ENCODE measurements at regions not wholly inside any gene's neighbourhood (a gene's known extent, or its start where the extent isn't known, plus 50 kb on each side); places are given as distances from the start of the nearest gene placed in this dataset.

GRCh38 chr5:61596265-61596664 lies 264.2 kb downstream of the ZSWIM6 start:
- ATAC-seq: no peak

DNA sequence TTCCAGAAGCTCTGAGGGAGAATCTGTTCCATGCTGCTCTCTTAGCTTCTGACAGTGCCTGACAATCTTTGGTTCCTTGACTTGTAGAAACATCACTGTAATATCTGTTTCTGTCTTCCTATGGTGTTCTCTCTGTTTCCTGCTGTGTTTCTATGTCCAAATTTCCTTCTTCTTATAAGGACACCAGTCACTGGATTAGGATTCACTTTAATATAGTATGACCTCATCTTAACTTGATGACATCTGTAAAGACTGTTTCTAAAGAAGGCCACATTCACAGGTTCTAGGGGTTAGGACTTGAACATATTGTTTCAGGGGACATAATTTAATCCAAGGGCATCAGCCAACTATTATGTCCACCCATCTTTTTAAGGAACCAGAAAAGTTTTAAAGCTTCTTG lies 265.6 kb downstream of the ZSWIM6 start:
- ATAC-seq: no peak

- ATAC-seq: no peak
Observed at GRCh38 chr5:61598126-61598525, 266.1 kb downstream of the ZSWIM6 start.

GRCh38 chr5:61599370-61600122 lies 267.5 kb downstream of the ZSWIM6 start:
- no peak for ATAC-seq

GRCh38 chr5:61600123-61600444 lies 268.0 kb downstream of the ZSWIM6 start:
- ATAC-seq: no peak

GRCh38 chr5:61600945-61601511 lies 269.0 kb downstream of the ZSWIM6 start:
- no peak for ATAC-seq

DNA sequence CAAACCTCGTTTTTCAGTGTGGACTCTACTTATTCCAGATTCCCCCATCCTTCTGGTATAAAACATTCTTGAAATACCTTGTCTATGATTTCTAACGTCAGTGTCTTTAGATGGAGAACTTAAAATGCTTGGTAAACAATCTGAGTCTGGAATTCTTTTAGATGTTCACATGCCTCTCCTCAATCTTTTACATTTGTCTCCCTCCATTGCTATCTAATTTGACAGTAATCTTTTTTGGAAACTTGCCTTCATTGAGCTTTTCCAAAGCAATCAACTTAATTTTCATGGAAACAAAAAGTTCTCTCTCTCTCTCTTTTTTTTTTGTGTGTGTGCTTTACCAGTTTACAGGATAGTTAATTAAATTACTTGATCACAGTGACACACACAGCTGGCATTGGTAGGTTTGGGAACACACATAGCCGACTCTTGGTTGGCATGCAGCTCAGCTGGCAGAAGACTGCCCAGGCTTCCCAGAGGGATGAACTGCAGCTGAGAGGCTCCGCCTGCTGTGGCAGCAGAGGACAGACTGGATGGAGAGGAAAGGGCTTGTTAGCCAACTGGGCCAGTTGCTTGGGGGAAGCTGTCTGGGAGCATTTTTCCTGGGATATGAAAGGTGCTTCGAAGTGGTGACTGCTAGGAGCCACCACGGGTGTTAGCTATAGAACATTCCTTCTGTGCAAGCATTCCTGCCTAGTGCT lies 271.3 kb downstream of the ZSWIM6 start:
- no peak for ATAC-seq

GRCh38 chr5:61604076-61605025 lies 272.3 kb downstream of the ZSWIM6 start:
- peak; percentile 14 for ATAC-seq

DNA sequence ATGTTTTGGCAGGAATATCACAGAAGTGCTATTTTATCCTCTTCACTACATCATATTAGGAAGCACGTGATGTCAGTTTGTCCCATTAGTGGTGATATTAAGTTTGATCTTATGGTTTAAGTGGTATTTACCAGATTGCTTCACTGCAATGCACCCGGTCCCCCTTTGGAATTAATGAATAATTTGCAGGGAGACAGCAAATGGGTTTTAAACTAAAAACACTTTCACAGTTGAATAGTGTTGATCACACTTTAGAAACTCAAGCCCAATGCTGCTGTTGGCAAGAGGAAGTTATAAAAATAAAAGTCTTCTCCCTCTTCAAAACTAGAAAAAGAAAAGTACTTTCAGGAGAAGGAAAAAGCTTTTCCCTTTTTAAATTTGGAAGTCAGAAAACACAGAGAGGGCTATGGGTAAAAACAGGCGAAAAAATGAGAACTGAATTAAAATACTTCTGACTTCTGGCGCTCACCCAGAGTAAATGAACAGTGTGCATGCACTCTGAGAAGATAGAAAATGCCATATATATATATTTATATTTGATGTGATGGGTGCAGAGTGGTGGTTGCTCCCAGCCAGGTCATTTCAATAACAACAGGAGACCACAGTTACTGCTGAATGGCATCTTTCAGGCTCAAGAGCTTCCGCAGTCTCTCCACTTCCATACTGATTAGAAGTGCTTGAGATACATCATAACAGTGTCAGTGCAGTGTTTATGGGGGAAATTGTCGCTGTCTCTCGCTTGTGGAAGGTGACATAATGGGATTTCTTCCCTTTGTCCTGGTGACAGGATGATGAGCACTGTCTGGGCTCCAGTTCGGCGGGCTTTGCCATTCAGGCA lies 278.0 kb downstream of the ZSWIM6 start:
- ATAC-seq: no peak

DNA sequence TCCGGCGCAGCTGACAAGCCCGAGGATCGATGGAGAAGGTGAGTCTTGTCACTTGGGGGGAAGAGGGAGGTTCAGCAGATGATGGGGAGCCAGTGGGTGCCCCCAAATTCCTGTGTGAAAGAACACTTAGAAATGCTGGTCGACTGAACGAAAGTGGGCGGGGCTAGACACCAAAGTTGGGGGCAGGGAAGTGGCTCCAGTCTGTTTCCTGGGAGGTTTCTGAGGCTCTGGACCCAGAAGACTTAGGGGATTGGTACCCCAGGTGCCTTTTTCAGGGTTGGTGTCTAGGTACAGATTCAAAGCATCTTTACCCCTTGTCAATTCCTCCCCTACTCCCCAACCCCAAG lies 278.6 kb downstream of the ZSWIM6 start:
- no peak for ATAC-seq

DNA sequence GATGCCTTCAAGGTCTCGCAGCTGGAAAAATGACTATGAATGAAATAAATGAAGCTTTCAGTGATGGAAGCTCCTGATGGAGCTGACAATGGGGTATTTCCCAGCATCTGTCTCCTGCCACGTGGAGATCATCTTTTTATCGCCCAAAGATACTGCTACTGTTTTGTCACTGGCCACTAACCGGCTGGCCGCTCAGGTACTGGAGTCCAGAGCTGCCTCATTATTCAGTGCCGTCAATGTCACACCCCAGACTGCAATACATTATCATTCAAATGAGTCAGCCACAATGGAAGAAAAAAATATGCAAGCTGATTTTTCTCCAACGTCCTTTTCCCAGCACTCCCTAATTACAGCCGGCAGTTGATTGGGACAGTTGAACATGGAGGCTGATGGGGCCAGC lies 280.4 kb downstream of the ZSWIM6 start:
- no peak for ATAC-seq

DNA sequence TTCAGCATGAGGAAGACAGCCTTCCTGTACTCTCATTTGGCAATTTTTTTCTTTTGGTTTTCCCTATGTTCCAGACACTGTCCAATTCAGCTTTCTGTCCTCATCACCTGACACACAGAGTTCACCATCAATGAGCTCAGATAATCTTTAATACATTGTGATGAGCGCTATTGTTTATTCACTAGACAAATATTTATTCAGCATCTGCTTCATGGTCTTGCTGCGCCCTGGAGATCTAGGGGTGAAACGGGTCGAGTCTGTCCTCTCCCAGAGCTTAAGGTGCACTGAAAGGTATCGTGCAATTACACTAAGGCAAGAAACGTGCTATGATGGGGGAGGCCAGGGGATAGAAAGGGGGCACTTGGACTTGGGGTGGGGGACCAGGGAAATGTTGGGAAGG lies 281.6 kb downstream of the ZSWIM6 start:
- no peak for ATAC-seq

DNA sequence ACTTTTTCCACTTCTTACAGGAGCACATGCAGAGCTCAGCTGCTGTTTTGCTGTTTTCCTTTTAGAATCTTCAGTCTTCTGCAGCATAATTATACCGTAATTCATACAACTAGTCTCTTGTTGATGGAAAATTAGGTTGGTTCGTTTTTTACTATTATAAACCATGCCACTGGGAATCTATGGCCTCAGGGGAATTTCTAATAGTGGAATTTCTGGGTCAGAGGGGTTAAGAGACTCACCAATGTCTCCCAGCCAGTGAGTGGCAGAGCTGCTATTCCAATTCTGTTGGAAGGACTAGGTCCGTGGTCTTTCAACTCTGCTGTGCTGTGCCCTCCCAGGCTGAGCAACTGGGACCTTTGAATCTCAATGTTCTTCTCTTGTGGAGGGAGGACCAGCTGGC lies 282.5 kb downstream of the ZSWIM6 start:
- ATAC-seq: no peak

GRCh38 chr5:61617039-61617438 lies 285.0 kb downstream of the ZSWIM6 start:
- no peak for ATAC-seq

- peak; percentile 62 for ATAC-seq
Observed at GRCh38 chr5:61617995-61618525, 286.0 kb downstream of the ZSWIM6 start.

DNA sequence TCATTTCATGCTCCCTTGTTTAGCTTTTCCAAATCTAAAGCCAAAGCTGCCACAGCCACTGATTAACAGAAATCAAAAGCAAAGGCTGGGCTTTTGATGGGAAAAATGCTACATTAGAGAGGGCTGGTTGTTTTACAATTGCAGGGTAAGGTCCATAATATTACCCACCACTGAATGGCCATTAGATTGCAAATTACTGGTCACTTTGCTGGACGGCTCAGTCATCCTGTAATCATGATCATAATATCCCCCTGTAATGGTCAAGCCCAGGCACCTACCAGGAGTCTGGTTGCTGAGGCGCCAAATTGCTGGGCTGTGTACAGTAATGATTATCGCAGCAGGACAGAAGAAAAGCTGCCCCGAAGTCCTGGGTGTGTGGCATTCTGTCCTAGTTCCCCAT lies 286.5 kb downstream of the ZSWIM6 start:
- ATAC-seq: no peak

DNA sequence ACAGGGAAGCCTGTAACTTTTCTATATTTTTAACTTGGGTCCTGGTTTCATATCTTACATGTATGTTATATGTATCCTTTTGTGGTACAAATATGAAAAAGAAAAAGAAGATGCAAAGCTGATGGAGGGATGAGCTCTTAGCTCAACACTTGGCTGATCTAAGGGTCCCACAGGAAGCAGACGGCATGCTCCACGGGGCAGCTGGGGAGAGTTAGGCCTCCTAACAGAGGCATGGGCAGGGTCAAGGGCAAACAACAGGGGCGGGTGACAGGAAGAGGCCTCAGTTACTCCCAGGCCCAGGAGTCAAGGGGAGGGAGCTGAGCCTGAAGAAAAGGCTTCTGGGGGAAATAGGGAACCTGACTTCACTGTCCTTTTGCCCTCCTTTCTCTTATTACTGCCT lies 287.2 kb downstream of the ZSWIM6 start:
- no peak for ATAC-seq

GRCh38 chr5:61619777-61620518 lies 287.9 kb downstream of the ZSWIM6 start:
- peak; percentile 11 for ATAC-seq

GRCh38 chr5:61620699-61621182 lies 288.7 kb downstream of the ZSWIM6 start:
- ATAC-seq: no peak

DNA sequence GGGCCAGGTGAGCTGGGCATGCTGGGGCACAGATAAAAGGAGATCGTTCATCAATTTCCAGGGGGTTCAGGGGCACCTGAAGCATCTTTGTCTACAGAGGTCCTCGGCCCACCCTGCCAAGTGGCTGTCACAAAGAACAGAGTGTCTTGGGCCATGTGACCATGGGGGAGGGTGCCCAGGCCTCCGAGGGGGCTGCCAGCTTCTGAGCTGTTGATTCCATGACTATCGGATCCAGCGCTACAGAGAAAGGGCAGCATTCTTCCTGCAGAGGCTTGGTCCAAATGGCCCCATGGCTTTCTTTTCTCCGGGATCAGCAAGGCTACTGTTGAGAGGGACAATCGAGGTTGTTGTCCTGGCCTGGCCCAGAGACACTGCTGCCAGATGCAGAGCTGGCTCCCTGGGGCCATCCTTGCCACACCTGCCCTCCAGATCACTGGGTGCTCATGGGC lies 289.2 kb downstream of the ZSWIM6 start:
- ATAC-seq: no peak

DNA sequence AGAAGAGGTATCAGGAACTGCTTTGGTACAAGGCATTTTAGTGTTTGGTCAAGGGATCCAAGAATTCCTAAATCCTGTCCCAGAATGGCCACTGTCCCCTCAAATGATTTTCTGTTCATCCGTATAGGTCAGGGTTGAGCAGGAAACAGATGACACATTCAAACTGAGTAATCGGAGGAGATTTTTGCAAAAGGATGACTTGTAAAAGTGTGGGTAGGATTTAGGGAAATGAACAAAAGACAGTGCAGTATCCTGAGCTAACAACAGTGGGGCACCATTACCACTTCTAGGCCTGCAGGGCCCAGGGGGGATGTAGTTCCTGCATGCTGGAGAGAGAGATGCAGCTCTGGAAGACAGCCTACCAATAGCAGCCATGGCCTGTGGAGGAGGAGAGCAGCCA lies 290.1 kb downstream of the ZSWIM6 start:
- no peak for ATAC-seq

All from esophagus mucosa (tissue), 1 donor.